IMR-90 (cell line): ENCODE measurements at regions not wholly inside any gene's neighbourhood (a gene's known extent, or its start where the extent isn't known, plus 50 kb on each side); places are given as distances from the start of the nearest gene placed in this dataset.

Experiments
- ATAC-seq: fragments of 200-7000 bp; cut with Tn5 transposase; 2 replicates; pipeline ENCODE4 v1.9.1; 2020; ENCODE audit warnings: low read depth, mild to moderate bottlenecking, moderate library complexity
- BruUV-seq: library from RNA; stranded (reverse); fragments of 400-500 nt; replicated peaks from 2 replicates; lab custom pipeline; 2021; lab: Mats Ljungman, UMichigan
- CTCF ChIA-PET: fragments of 300-600 bp; formaldehyde crosslinking; extraction: SDS; loops from one replicate; lab custom pipeline; 2021; ENCODE audit warnings: antibody characterized with exemption; lab: Yijun Ruan, JAX
- POLR2A ChIA-PET: fragments of 300-600 bp; sonication (Branson Sonifier 250); formaldehyde crosslinking; loops from one replicate; lab custom pipeline; 2022; ENCODE audit warnings: antibody characterized with exemption; ENCODE audit not compliant: unreplicated experiment; lab: Charles Lee
- DNase-seq: peaks from one replicate; pipeline ENCODE4 v3.0.0; 2013
- H2AFZ ChIP-seq: replicated peaks from 2 replicates; pipeline ENCODE3; 2013; ENCODE audit warnings: low read length, mild to moderate bottlenecking; ENCODE audit not compliant: poor library complexity
- H2AK5ac ChIP-seq: 2 replicates; pipeline ENCODE4 v1.6.1; 2013; ENCODE audit warnings: low read depth, low read length, inconsistent platforms
- H2AK9ac ChIP-seq: replicated peaks from 2 replicates; pipeline ENCODE3; 2013; ENCODE audit warnings: mild to moderate bottlenecking, low read depth, low read length, moderate library complexity; ENCODE audit not compliant: poor library complexity
- H2BK120ac ChIP-seq: 2 replicates; pipeline ENCODE4 v1.6.1; 2013; ENCODE audit warnings: low read depth, low read length, inconsistent platforms
- H2BK15ac ChIP-seq: 3 replicates; pipeline ENCODE4 v1.6.1; 2013; ENCODE audit warnings: low read depth, low read length, inconsistent platforms
- H2BK20ac ChIP-seq: 2 replicates; pipeline ENCODE4 v1.6.1; 2013; ENCODE audit warnings: low read depth, mild to moderate bottlenecking, inconsistent platforms, low read length, moderate library complexity
- H2BK5ac ChIP-seq: 2 replicates; pipeline ENCODE4 v1.6.1; 2013; ENCODE audit warnings: mild to moderate bottlenecking, low read depth, low read length, inconsistent platforms; ENCODE audit not compliant: poor library complexity, severe bottlenecking
- H3K14ac ChIP-seq: replicated peaks from 2 replicates; pipeline ENCODE4 v1.6.1; 2013; ENCODE audit warnings: low read depth, low read length, inconsistent platforms
- H3K18ac ChIP-seq: 2 replicates; pipeline ENCODE4 v1.6.1; 2013; ENCODE audit warnings: low read depth, low read length, control low read depth
- H3K23ac ChIP-seq: 2 replicates; pipeline ENCODE4 v1.6.1; 2013; ENCODE audit warnings: low read depth, low read length, inconsistent platforms
- H3K27ac ChIP-seq: 2 replicates; pipeline ENCODE4 v1.5.1; 2013; ENCODE audit warnings: mild to moderate bottlenecking, control low read depth, low read length; ENCODE audit not compliant: insufficient read depth
- H3K27me3 ChIP-seq: 2 replicates; pipeline ENCODE4 v1.6.1; 2013; ENCODE audit warnings: low read length; ENCODE audit not compliant: control insufficient read depth, insufficient read depth
- H3K36me3 ChIP-seq: 2 replicates; pipeline ENCODE4 v1.6.1; 2013; ENCODE audit warnings: low read length, mixed read lengths; ENCODE audit not compliant: control insufficient read depth, insufficient read depth
- H3K4ac ChIP-seq: 2 replicates; pipeline ENCODE4 v1.6.1; 2013; ENCODE audit warnings: low read depth, low read length, inconsistent platforms
- H3K4me1 ChIP-seq: 2 replicates; pipeline ENCODE4 v1.6.1; 2013; ENCODE audit warnings: low read length, mixed read lengths; ENCODE audit not compliant: control insufficient read depth, insufficient read depth
- H3K4me2 ChIP-seq: 2 replicates; pipeline ENCODE4 v1.6.1; 2013; ENCODE audit warnings: low read depth, mild to moderate bottlenecking, control low read depth, low read length, moderate library complexity
- H3K4me3 ChIP-seq: 2 replicates; pipeline ENCODE4 v1.5.1; 2013; ENCODE audit warnings: low read depth, mild to moderate bottlenecking, control low read depth, low read length, moderate library complexity; ENCODE audit not compliant: insufficient read depth
- H3K56ac ChIP-seq: 2 replicates; pipeline ENCODE4 v1.6.1; 2013; ENCODE audit warnings: low read length, inconsistent platforms; ENCODE audit not compliant: insufficient read depth; ENCODE audit errors: extremely low read depth
- H3K79me1 ChIP-seq, 2 experiments: 2 replicates each; pipeline ENCODE4 v1.6.1; 2013; ENCODE audit warnings: low read length in 2 of 2, inconsistent platforms in 1 of 2, low read depth in 1 of 2
- H3K9ac ChIP-seq: 2 replicates; pipeline ENCODE4 v1.6.1; 2013; ENCODE audit warnings: low read depth, low read length, control low read depth
- H3K9me1 ChIP-seq: 2 replicates; pipeline ENCODE4 v1.6.1; 2013; ENCODE audit warnings: low read length, inconsistent platforms; ENCODE audit not compliant: insufficient read depth
- H3K9me3 ChIP-seq: 2 replicates; pipeline ENCODE4 v1.6.1; 2013; ENCODE audit warnings: low read length; ENCODE audit not compliant: control insufficient read depth, insufficient read depth
- H4K20me1 ChIP-seq: 2 replicates; pipeline ENCODE4 v1.6.1; 2013; ENCODE audit warnings: low read length, inconsistent platforms; ENCODE audit not compliant: insufficient read depth
- H4K5ac ChIP-seq: 2 replicates; pipeline ENCODE4 v1.6.1; 2013; ENCODE audit warnings: mild to moderate bottlenecking, low read depth, low read length, control low read depth
- H4K8ac ChIP-seq, 2 experiments: 2 replicates each; pipeline ENCODE4 v1.6.1; 2013; ENCODE audit warnings: low read depth in 2 of 2, low read length in 2 of 2, control low read depth in 1 of 2, inconsistent platforms in 1 of 2
- H4K91ac ChIP-seq: 2 replicates; pipeline ENCODE4 v1.6.1; 2013; ENCODE audit warnings: low read depth, low read length, inconsistent platforms; ENCODE audit not compliant: insufficient read depth
- CTCF ChIP-seq: conservative IDR thresholded peaks from 2 replicates; pipeline ENCODE4 v1.5.1; 2012; ENCODE audit warnings: mild to moderate bottlenecking, low read depth, low read length, improper control_type of control experiment
- ELK1 ChIP-seq: fragments of 150-350 bp; IDR thresholded peaks from 2 replicates; pipeline ENCODE4 v1.6.1; 2016; ENCODE audit warnings: low read depth, mild to moderate bottlenecking, low read length, moderate library complexity, borderline replicate concordance
- FOS ChIP-seq: fragments of 150-350 bp; IDR thresholded peaks from 2 replicates; pipeline ENCODE4 v1.6.1; 2016; ENCODE audit warnings: low read depth, low read length
- MAFK ChIP-seq: IDR thresholded peaks from 2 replicates; pipeline ENCODE4 v1.6.1; 2012; ENCODE audit warnings: low read depth, low read length, improper control_type of control experiment
- USF2 ChIP-seq: fragments of 150-350 bp; IDR thresholded peaks from 2 replicates; pipeline ENCODE4 v1.6.1; 2017; ENCODE audit warnings: mild to moderate bottlenecking, antibody characterized with exemption, low read length, low read depth
- WGBS, 2 experiments: methylation state at CpG; one replicate each; pipeline versions ENCODE4 v1.1.5 to v1.1.7; 2013; ENCODE audit warnings: missing lambda C conversion rate in 2 of 2; ENCODE audit not compliant: insufficient read length in 1 of 2; ENCODE audit errors: extremely low coverage in 2 of 2; 5-methylcytosine and 5-hydroxymethylcytosine counted together
- dilution Hi-C: fragments of 300-500 bp; cut with HindIII; formaldehyde crosslinking; loops from one replicate; pipeline ENCODE4 v1.14.3; 2018; ENCODE audit warnings: low sequenced_read_pairs; ENCODE audit not compliant: unreplicated experiment
- in situ Hi-C: fragments of 300-500 bp; cut with MboI; formaldehyde crosslinking; loops from 3 replicates; pipeline ENCODE4 v1.14.3; 2019; ENCODE audit warnings: low sequenced_read_pairs, inconsistent platforms, mixed read lengths
- intact Hi-C: fragments of 100-400 bp; cut with micrococcal nuclease; formaldehyde crosslinking; loops from 2 replicates; pipeline ENCODE4 v1.10.0; 2022

GRCh38 chr13:111909971-111910671 lies 156.8 kb upstream of the SOX1 start:
- Histone ChIP-seq H3K36me3 (no peaks in the 10 kb centered on the region), H3K18ac (no peak overlapping the region), H2BK15ac (no peak overlapping the region), H3K4me1 (no peaks in the 10 kb centered on the region), H3K14ac (no peak overlapping the region), H4K8ac (no peak overlapping the region), H3K79me1 (no peaks in the 10 kb centered on the region), H4K91ac (no peak overlapping the region), H2BK120ac (no peak overlapping the region), H3K9me1 (no peaks in the 10 kb centered on the region), H3K56ac (no peak overlapping the region), H2BK20ac (no peak overlapping the region), H2AK9ac (no peak overlapping the region), H3K9ac (no peak overlapping the region), H2AK5ac (no peak overlapping the region), H3K4ac (no peak overlapping the region), H3K9me3 (peaks cover 62% of the 10 kb centered on the region), H4K20me1 (no peaks in the 10 kb centered on the region), H3K4me3 (no peak overlapping the region), H4K5ac (no peak overlapping the region), H3K27me3 (no peaks in the 10 kb centered on the region), H2BK5ac (no peak overlapping the region), H3K27ac (no peak overlapping the region), H3K4me2 (no peak overlapping the region), H3K23ac (no peak overlapping the region), H2AFZ (no peak overlapping the region)
- WGBS, 2 experiments: 46% methylated on average over 2 of the region's 16 CpGs; no CpG with 5 or more reads in 1 of the 2 experiments
- ATAC-seq (no peak), DNase-seq (no peak)
- POLR2A ChIA-PET: no interaction called here
- CTCF ChIA-PET: no interaction called here
- dilution Hi-C loops (no loop called here), intact Hi-C loops (no loop called here), in situ Hi-C loops (no loop called here)
- BruUV-seq: no TSS peak
- no peak for TF ChIP-seq MAFK
- TF ChIP-seq ELK1: no peak
- no peak for TF ChIP-seq USF2
- no peak for TF ChIP-seq CTCF
- no peak for TF ChIP-seq FOS
